ENCODE measurements at regions not wholly inside any gene's neighbourhood (a gene's known extent, or its start where the extent isn't known, plus 50 kb on each side); places are given as distances from the start of the nearest gene placed in this dataset.
"Not testable (repeated sequence)": the region's sequence is repeated elsewhere in the genome, so short reads cannot be mapped to it uniquely, and the experiment has no call there.

- ChIA-PET POLR2A (no interaction called here), CTCF (no interaction called here)
Observed at GRCh38 chr1:73106931-73107330, 824.6 kb upstream of the NEGR1 start.

- POLR2A ChIA-PET: no interaction called here
- CTCF ChIA-PET: no interaction called here
Observed at GRCh38 chr1:73105755-73106154, 823.4 kb upstream of the NEGR1 start.

GRCh38 chr1:73104749-73105148 lies 822.4 kb upstream of the NEGR1 start:
- ChIA-PET CTCF (no interaction called here), POLR2A (no interaction called here)

- CTCF ChIA-PET: no interaction called here
- POLR2A ChIA-PET: no interaction called here
Observed at GRCh38 chr1:73100216-73100615, 817.9 kb upstream of the NEGR1 start.

- ChIA-PET POLR2A (no interaction called here), CTCF (no interaction called here)
Observed at GRCh38 chr1:73097917-73098316, 815.6 kb upstream of the NEGR1 start.

GRCh38 chr1:73096841-73097240 lies 814.5 kb upstream of the NEGR1 start:
- ChIA-PET POLR2A (no interaction called here), CTCF (no interaction called here)

GRCh38 chr1:73092383-73092782 lies 810.0 kb upstream of the NEGR1 start:
- CTCF ChIA-PET: no interaction called here
- POLR2A ChIA-PET: no interaction called here

GRCh38 chr1:73066866-73067265 lies 784.5 kb upstream of the NEGR1 start:
- ChIA-PET CTCF (no interaction called here), POLR2A (no interaction called here)

- ChIA-PET CTCF (no interaction called here), POLR2A (no interaction called here)
Observed at GRCh38 chr1:73065339-73066041, 783.2 kb upstream of the NEGR1 start.

- POLR2A ChIA-PET: no interaction called here
- CTCF ChIA-PET: no interaction called here
Observed at GRCh38 chr1:73056826-73057225, 774.5 kb upstream of the NEGR1 start.

- POLR2A ChIA-PET: no interaction called here
- CTCF ChIA-PET: no interaction called here
Observed at GRCh38 chr1:73044241-73045036, 762.1 kb upstream of the NEGR1 start.

GRCh38 chr1:73042403-73042802 lies 760.1 kb upstream of the NEGR1 start:
- ChIA-PET POLR2A (no interaction called here), CTCF (no interaction called here)

- ChIA-PET CTCF (no interaction called here), POLR2A (no interaction called here)
Observed at GRCh38 chr1:73040811-73041210, 758.5 kb upstream of the NEGR1 start.

- CTCF ChIA-PET: no interaction called here
- POLR2A ChIA-PET: no interaction called here
Observed at GRCh38 chr1:73034271-73034670, 751.9 kb upstream of the NEGR1 start.

GRCh38 chr1:73033640-73034039 lies 751.3 kb upstream of the NEGR1 start:
- CTCF ChIA-PET: no interaction called here
- POLR2A ChIA-PET: no interaction called here

GRCh38 chr1:73029571-73029970 lies 747.2 kb upstream of the NEGR1 start:
- ChIA-PET POLR2A (no interaction called here), CTCF (no interaction called here)

- ChIA-PET CTCF (no interaction called here), POLR2A (no interaction called here)
Observed at GRCh38 chr1:73026114-73026513, 743.8 kb upstream of the NEGR1 start.

- ChIA-PET CTCF (no interaction called here), POLR2A (no interaction called here)
Observed at GRCh38 chr1:73009938-73010337, 727.6 kb upstream of the NEGR1 start.

GRCh38 chr1:73009311-73009710 lies 727.0 kb upstream of the NEGR1 start:
- ChIA-PET CTCF (no interaction called here), POLR2A (no interaction called here)

- ChIA-PET POLR2A (no interaction called here), CTCF (no interaction called here)
Observed at GRCh38 chr1:72997624-72998023, 715.3 kb upstream of the NEGR1 start.

- CTCF ChIA-PET: no interaction called here
- POLR2A ChIA-PET: no interaction called here
Observed at GRCh38 chr1:72997041-72997440, 714.7 kb upstream of the NEGR1 start.

GRCh38 chr1:72987871-72988270 lies 705.5 kb upstream of the NEGR1 start:
- CTCF ChIA-PET, POLR2A ChIA-PET: not testable (repeated sequence)

Measured in activated CD8-positive, alpha-beta memory T cell treated with anti-CD3 and anti-CD28 coated beads for 36 hours (primary cell).